K562 (cell line): ENCODE measurements at regions not wholly inside any gene's neighbourhood (a gene's known extent, or its start where the extent isn't known, plus 50 kb on each side); places are given as distances from the start of the nearest gene placed in this dataset.
"Not testable (repeated sequence)": the region's sequence is repeated elsewhere in the genome, so short reads cannot be mapped to it uniquely, and the experiment has no call there.

ENCODE experiments used
- ATAC-seq: fragments of 200-7000 bp; cut with Tn5 transposase; 3 replicates; pipeline ENCODE4 v1.9.1; 2020; ENCODE audit warnings: moderate library complexity
- BruUV-seq: library from RNA; stranded (reverse); fragments of 400-500 nt; replicated peaks from 2 replicates; lab custom pipeline; 2021; lab: Mats Ljungman, UMichigan
- CTCF ChIA-PET: fragments of 300-600 bp; formaldehyde crosslinking; extraction: SDS; loops from one replicate; lab custom pipeline; 2021; ENCODE audit warnings: low intra/inter-chr PET ratio; lab: Yijun Ruan, JAX
- POLR2A ChIA-PET: fragments of 300-600, 350-650 bp; sonication (Branson Sonifier 250); formaldehyde crosslinking; extraction: SDS; loops from one replicate; lab custom pipeline; 2021; ENCODE audit warnings: antibody characterized with exemption, inconsistent platforms; lab: Yijun Ruan, JAX
- DNase-seq, 4 experiments: peaks; one replicate each; pipeline versions ENCODE4 v3.0.0 to v3.0.0-alpha.2; 2011 to 2018; ENCODE audit warnings: low spot score in 3 of 4, mixed read lengths in 3 of 4; ENCODE audit errors: extremely low read depth in 1 of 4
- FAIRE-seq: peaks from 2 replicates; lab custom pipeline; 2011; peaks lifted over from hg19 to GRCh38; lab: Jason Lieb, UNC
- H2AFZ ChIP-seq: 2 replicates; pipeline ENCODE4 v1.6.0; 2011; ENCODE audit warnings: low read depth, low read length, control low read depth, inconsistent platforms
- H3K27ac ChIP-seq: fragments of 200-600 bp; 3 replicates; pipeline ENCODE4 v1.8.0; 2011; ENCODE audit warnings: low read depth, mild to moderate bottlenecking, control low read depth, inconsistent platforms, low read length, moderate library complexity, mixed read lengths; ENCODE audit errors: extremely low read depth
- H3K27me3 ChIP-seq, 2 experiments: fragments of 300-600 bp in 1 of 2; 2 replicates in 1 of 2; 3 replicates in 1 of 2; pipeline versions ENCODE4 v1.6.0 to v1.8.0; 2011; ENCODE audit warnings: inconsistent platforms in 2 of 2, low read length in 2 of 2, mild to moderate bottlenecking in 1 of 2, mixed read lengths in 1 of 2, moderate library complexity in 1 of 2; ENCODE audit not compliant: control insufficient read depth in 2 of 2, insufficient read depth in 2 of 2
- H3K36me3 ChIP-seq: fragments of 300-600 bp; 3 replicates; pipeline ENCODE4 v1.8.0; 2011; ENCODE audit warnings: mild to moderate bottlenecking, low read length, inconsistent platforms; ENCODE audit not compliant: control insufficient read depth, insufficient read depth
- H3K4me1 ChIP-seq, 2 experiments: fragments of 200-600 bp in 1 of 2; replicated peaks in 1 of 2; 2 replicates in 1 of 2; 3 replicates in 1 of 2; pipeline versions ENCODE4 v1.5.1 to v1.8.0; 2011; ENCODE audit warnings: inconsistent platforms in 2 of 2, low read length in 2 of 2, mild to moderate bottlenecking in 1 of 2, mixed read lengths in 1 of 2, moderate library complexity in 1 of 2; ENCODE audit not compliant: control insufficient read depth in 2 of 2, insufficient read depth in 2 of 2
- H3K4me2 ChIP-seq: 2 replicates; pipeline ENCODE4 v1.6.1; 2011; ENCODE audit warnings: low read length, control low read depth, inconsistent platforms, mixed read lengths; ENCODE audit not compliant: insufficient read depth
- H3K4me3 ChIP-seq: fragments of 200-600 bp; sonication (generic), shearing (Covaris generic); 2 replicates; pipeline ENCODE4 v1.5.1; 2016; ENCODE audit warnings: control low read depth, inconsistent platforms
- H3K79me2 ChIP-seq: fragments of 200-600 bp; 3 replicates; pipeline ENCODE4 v1.8.0; 2011; ENCODE audit warnings: low read length, inconsistent platforms; ENCODE audit not compliant: control insufficient read depth, insufficient read depth
- H3K9ac ChIP-seq, 2 experiments: 2 replicates each; pipeline versions ENCODE4 v1.6.0 to v1.6.1; 2011; ENCODE audit warnings: low read depth in 2 of 2, low read length in 2 of 2, control low read depth in 1 of 2, inconsistent platforms in 1 of 2, mild to moderate bottlenecking in 1 of 2, mixed read lengths in 1 of 2; ENCODE audit not compliant: insufficient read depth in 1 of 2
- H3K9me1 ChIP-seq: one replicate; pipeline ENCODE4 v1.6.0; 2011; ENCODE audit warnings: inconsistent platforms, mild to moderate bottlenecking, low read length, moderate library complexity; ENCODE audit not compliant: control insufficient read depth, insufficient read depth
- H3K9me3 ChIP-seq: replicated peaks from 2 replicates; pipeline ENCODE4 v1.5.1; 2011; ENCODE audit warnings: low read depth, low read length, inconsistent platforms; ENCODE audit not compliant: control insufficient read depth, insufficient read depth
- H4K20me1 ChIP-seq: replicated peaks from 2 replicates; pipeline ENCODE4 v1.6.1; 2011; ENCODE audit warnings: low read length, inconsistent platforms, mixed read lengths; ENCODE audit not compliant: control insufficient read depth, insufficient read depth
- BDP1 ChIP-seq: IDR thresholded peaks from 3 replicates; pipeline ENCODE4 v1.6.1; 2011; ENCODE audit not compliant: insufficient read length, insufficient read depth
- BHLHE40 ChIP-seq: IDR thresholded peaks from 2 replicates; pipeline ENCODE4 v1.6.1; 2011; ENCODE audit warnings: low read length, improper control_type of control experiment
- GATAD2A ChIP-seq: fragments of 450-650 bp; IDR thresholded peaks from 2 replicates; pipeline ENCODE4 v1.6.1; 2017
- HDAC2 ChIP-seq: fragments of 450-650 bp; IDR thresholded peaks from 2 replicates; pipeline ENCODE4 v1.6.1; 2016; ENCODE audit warnings: mild to moderate bottlenecking
- KLF10 ChIP-seq: fragments of 250-450 bp; sonication (Bioruptor Pico); IDR thresholded peaks from 2 replicates; pipeline ENCODE4 v1.6.1; 2021; ENCODE audit warnings: matching md5 sums
- MAFK ChIP-seq: IDR thresholded peaks from 2 replicates; pipeline ENCODE4 v1.6.1; 2011; ENCODE audit warnings: low read length, improper control_type of control experiment
- TSC22D4 ChIP-seq: fragments of 450-650 bp; IDR thresholded peaks from 2 replicates; pipeline ENCODE4 v1.6.1; 2016; ENCODE audit warnings: missing genetic modification characterization, missing biosample characterization, control low read depth
- ZNF146 ChIP-seq: IDR thresholded peaks from one replicate; pipeline ENCODE4 v1.6.1; 2018; ENCODE audit warnings: missing compliant biosample characterization; ENCODE audit not compliant: unreplicated experiment
- WGBS: fragments of 100-300 bp; shearing (Covaris generic); methylation state at CpG from one replicate; pipeline ENCODE4 v1.1.6; 2016; ENCODE audit warnings: low coverage, mixed read lengths; ENCODE audit not compliant: insufficient coverage; ENCODE audit errors: missing lambda C conversion rate; 5-methylcytosine and 5-hydroxymethylcytosine counted together
- in situ Hi-C: fragments of 300-500 bp; cut with MboI; formaldehyde crosslinking; loops from 4 replicates; pipeline ENCODE4 v1.15.0; 2018; ENCODE audit warnings: inconsistent platforms, mixed read lengths
- intact Hi-C: fragments of 100-400 bp; cut with micrococcal nuclease; formaldehyde crosslinking; loops from 2 replicates; pipeline ENCODE4 v1.14.2; 2022

DNA sequence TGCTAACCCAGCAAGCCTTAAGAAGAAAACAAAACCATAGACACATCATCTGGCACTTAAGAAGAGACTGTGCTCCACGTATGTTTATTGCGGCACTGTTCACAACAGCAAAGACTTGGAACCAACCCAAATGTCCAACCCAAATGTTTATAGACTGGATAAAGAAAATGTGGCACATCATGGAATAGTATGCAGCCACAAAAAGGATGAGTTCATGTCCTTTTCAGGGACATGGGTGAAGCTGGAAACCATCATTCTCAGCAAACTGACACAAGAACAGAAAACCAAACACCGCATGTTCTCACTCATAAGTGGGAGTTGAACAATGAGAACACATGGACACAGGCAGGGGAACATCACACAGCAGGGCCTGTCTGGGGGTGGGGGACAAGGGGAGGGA, 76.5 kb upstream of the PLEKHG1 start:
- H3K27ac ChIP-seq, BruUV-seq, H2AFZ ChIP-seq, ATAC-seq, H3K4me2 ChIP-seq, H3K9me1 ChIP-seq, H3K36me3 ChIP-seq, in situ Hi-C loops, H3K79me2 ChIP-seq, POLR2A ChIA-PET, H4K20me1 ChIP-seq, H3K4me3 ChIP-seq, intact Hi-C loops, FAIRE-seq, H3K9ac ChIP-seq, H3K4me1 ChIP-seq, H3K9me3 ChIP-seq, DNase-seq, CTCF ChIA-PET: not testable (repeated sequence)
- WGBS: 2% methylated on average over 3 of the region's 3 CpGs
- peak; percentile 25 for TF ChIP-seq ZNF146 (CRISPR knock-in tag)
- peaks cover 2 to 12% of the 10 kb centered on the region in 2 experiments; a peak in 3 of 5 replicates for H3K27me3 ChIP-seq

DNA sequence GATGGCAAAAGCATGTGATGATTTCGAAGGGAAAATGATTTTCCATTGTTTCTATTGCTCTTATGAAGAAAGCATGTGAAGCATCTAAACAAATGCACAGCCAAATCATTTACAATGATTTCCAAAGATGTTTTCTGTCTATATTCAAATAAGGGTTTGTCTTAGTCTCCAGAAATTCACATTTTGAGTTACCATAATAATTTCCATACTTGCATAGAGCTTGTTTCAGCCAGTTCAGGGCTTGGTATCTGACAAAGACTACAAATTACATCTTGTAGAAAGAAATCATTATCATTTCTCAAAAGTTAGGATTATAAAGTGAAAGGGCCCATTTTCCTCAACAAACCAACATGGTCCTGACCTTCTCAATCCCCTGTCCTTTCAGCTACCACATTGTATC, 74.4 kb upstream of the PLEKHG1 start:
- Histone ChIP-seq H3K27me3 (peaks cover 8 to 23% of the 10 kb centered on the region in 2 experiments), H3K9ac (no peak overlapping the region), H3K4me3 (no peak overlapping the region), H3K36me3 (no peaks in the 10 kb centered on the region), H3K4me2 (no peak overlapping the region), H2AFZ (no peak overlapping the region), H3K9me1 (no peaks in the 10 kb centered on the region), H3K79me2 (no peaks in the 10 kb centered on the region), H3K4me1 (no peaks in the 10 kb centered on the region), H3K27ac (no peak overlapping the region), H3K9me3 (no peaks in the 10 kb centered on the region), H4K20me1 (no peaks in the 10 kb centered on the region)
- POLR2A ChIA-PET: no interaction called here
- FAIRE-seq (no peak), ATAC-seq (no peak), DNase-seq (no peak)
- TF ChIP-seq GATAD2A (no peak), TSC22D4 (no peak), HDAC2 (no peak), MAFK (no peak), BHLHE40 (no peak), BDP1 (no peak), KLF10 (CRISPR knock-in tag) (no peak)
- BruUV-seq: no TSS peak
- CTCF ChIA-PET: no interaction called here
- in situ Hi-C loops (no loop called here), intact Hi-C loops (no loop called here)
- WGBS: 0% methylated on average over 1 of the region's 1 CpG
